DOHH2 (cell line): ENCODE measurements at regions not wholly inside any gene's neighbourhood (a gene's known extent, or its start where the extent isn't known, plus 50 kb on each side); places are given as distances from the start of the nearest gene placed in this dataset.

ENCODE experiments used
- CTCF ChIP-seq: fragments of 200-600 bp; sonication (generic); IDR thresholded peaks from one replicate; pipeline ENCODE4 v1.5.1; 2014; ENCODE audit warnings: antibody characterized with exemption, mild to moderate bottlenecking, low read depth, low read length; ENCODE audit not compliant: poor library complexity, severe bottlenecking
- EZH2phosphoT487 ChIP-seq: fragments of 200-600 bp; sonication (generic); IDR thresholded peaks from 2 replicates; pipeline ENCODE4 v1.6.1; 2017; ENCODE audit warnings: borderline replicate concordance, mild to moderate bottlenecking, antibody characterized with exemption, low read length, moderate library complexity, mixed read lengths

- TF ChIP-seq CTCF (no peak), EZH2phosphoT487 (no peak)
Observed at GRCh38 chr16:54780266-54780665, 150.4 kb upstream of the IRX5 start.
